OCI-LY7 (cell line): ENCODE measurements at regions not wholly inside any gene's neighbourhood (a gene's known extent, or its start where the extent isn't known, plus 50 kb on each side); places are given as distances from the start of the nearest gene placed in this dataset.

Experiments used
- EZH2phosphoT487 ChIP-seq: fragments of 200-600 bp; sonication (generic); IDR thresholded peaks from 2 replicates; pipeline ENCODE4 v1.6.1; 2018; ENCODE audit warnings: low read depth, borderline replicate concordance, mild to moderate bottlenecking, mixed run types, antibody characterized with exemption, low read length, moderate library complexity, mixed read lengths
- TF ChIP-seq, protein P1 (sequence below): fragments of 200-600 bp; sonication (generic); conservative IDR thresholded peaks from 2 replicates; pipeline ENCODE4 v1.5.1; 2014; ENCODE audit warnings: mild to moderate bottlenecking, antibody characterized with exemption, low read length, moderate library complexity, mixed read lengths

DNA sequence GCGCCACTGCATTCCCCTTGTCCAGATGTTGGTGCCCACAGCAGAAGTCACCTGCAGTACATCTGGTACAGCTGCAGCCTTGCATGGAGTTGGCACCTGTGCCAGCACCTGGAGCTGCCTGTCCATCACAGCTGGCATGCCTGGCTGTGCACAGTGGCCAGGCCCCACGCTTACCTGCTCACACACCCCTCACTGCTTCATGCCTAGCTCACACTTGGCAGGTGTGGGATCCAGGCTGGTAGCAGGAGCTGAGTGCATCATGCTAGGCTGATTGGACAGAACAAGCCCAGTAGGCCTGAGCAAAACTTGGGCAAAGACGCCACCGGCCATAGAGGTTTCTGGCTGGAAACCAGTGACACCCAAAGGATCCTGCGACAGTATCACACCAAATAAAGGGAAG is 402.8 kb downstream of the FOXG1 start:
- TF ChIP-seq, protein P1, sequence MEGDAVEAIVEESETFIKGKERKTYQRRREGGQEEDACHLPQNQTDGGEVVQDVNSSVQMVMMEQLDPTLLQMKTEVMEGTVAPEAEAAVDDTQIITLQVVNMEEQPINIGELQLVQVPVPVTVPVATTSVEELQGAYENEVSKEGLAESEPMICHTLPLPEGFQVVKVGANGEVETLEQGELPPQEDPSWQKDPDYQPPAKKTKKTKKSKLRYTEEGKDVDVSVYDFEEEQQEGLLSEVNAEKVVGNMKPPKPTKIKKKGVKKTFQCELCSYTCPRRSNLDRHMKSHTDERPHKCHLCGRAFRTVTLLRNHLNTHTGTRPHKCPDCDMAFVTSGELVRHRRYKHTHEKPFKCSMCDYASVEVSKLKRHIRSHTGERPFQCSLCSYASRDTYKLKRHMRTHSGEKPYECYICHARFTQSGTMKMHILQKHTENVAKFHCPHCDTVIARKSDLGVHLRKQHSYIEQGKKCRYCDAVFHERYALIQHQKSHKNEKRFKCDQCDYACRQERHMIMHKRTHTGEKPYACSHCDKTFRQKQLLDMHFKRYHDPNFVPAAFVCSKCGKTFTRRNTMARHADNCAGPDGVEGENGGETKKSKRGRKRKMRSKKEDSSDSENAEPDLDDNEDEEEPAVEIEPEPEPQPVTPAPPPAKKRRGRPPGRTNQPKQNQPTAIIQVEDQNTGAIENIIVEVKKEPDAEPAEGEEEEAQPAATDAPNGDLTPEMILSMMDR: no peak
- no peak for TF ChIP-seq EZH2phosphoT487
